OCI-LY1 (cell line): ENCODE measurements at regions not wholly inside any gene's neighbourhood (a gene's known extent, or its start where the extent isn't known, plus 50 kb on each side); places are given as distances from the start of the nearest gene placed in this dataset.

Experiments used
- EZH2 ChIP-seq: fragments of 200-600 bp; sonication (generic), shearing (Covaris generic); IDR thresholded peaks from 2 replicates; pipeline ENCODE4 v1.8.0; 2017; ENCODE audit warnings: borderline replicate concordance, mixed run types, mild to moderate bottlenecking, antibody characterized with exemption, low read length, moderate library complexity, mixed read lengths
- TF ChIP-seq, protein P1 (sequence below): fragments of 200-600 bp; sonication (generic), shearing (Covaris generic); IDR thresholded peaks from 2 replicates; pipeline ENCODE4 v1.5.1; 2017; ENCODE audit warnings: mild to moderate bottlenecking, antibody characterized with exemption, low read length, moderate library complexity, mixed read lengths

DNA sequence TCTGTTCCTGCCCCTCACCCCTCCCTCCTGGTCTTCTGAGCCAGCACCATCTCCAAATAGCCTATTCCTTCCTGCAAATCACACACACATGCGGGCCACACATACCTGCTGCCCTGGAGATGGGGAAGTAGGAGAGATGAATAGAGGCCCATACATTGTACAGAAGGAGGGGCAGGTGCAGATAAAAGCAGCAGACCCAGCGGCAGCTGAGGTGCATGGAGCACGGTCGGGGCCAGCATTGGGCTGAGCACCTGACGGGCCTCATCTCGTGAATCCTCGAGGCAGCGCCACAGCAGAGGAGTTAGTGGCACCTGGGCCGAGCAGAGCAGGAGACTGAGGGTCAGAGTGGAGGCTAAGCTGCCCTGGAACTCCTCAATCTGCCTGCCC is 941.8 kb downstream of the BRD1 start:
- TF ChIP-seq, protein P1, sequence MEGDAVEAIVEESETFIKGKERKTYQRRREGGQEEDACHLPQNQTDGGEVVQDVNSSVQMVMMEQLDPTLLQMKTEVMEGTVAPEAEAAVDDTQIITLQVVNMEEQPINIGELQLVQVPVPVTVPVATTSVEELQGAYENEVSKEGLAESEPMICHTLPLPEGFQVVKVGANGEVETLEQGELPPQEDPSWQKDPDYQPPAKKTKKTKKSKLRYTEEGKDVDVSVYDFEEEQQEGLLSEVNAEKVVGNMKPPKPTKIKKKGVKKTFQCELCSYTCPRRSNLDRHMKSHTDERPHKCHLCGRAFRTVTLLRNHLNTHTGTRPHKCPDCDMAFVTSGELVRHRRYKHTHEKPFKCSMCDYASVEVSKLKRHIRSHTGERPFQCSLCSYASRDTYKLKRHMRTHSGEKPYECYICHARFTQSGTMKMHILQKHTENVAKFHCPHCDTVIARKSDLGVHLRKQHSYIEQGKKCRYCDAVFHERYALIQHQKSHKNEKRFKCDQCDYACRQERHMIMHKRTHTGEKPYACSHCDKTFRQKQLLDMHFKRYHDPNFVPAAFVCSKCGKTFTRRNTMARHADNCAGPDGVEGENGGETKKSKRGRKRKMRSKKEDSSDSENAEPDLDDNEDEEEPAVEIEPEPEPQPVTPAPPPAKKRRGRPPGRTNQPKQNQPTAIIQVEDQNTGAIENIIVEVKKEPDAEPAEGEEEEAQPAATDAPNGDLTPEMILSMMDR, result no peak
- TF ChIP-seq EZH2, result no peak
